ENCODE measurements at regions not wholly inside any gene's neighbourhood (a gene's known extent, or its start where the extent isn't known, plus 50 kb on each side); places are given as distances from the start of the nearest gene placed in this dataset.

- TF ChIP-seq CTCF (IDR thresholded peaks at IDR 0.05; ENCODE audit: borderline replicate concordance, extremely low read depth, low read length, poor library complexity, severe bottlenecking) (no peak), EZH2 (IDR thresholded peaks at IDR 0.05; ENCODE audit: borderline replicate concordance, low read depth, low read length, severe bottlenecking) (no peak)
Observed at GRCh38 chr12:90331821-90332220, 623.2 kb downstream of the CCER1 start.
